ENCODE measurements at regions not wholly inside any gene's neighbourhood (a gene's known extent, or its start where the extent isn't known, plus 50 kb on each side); places are given as distances from the start of the nearest gene placed in this dataset.

DNA sequence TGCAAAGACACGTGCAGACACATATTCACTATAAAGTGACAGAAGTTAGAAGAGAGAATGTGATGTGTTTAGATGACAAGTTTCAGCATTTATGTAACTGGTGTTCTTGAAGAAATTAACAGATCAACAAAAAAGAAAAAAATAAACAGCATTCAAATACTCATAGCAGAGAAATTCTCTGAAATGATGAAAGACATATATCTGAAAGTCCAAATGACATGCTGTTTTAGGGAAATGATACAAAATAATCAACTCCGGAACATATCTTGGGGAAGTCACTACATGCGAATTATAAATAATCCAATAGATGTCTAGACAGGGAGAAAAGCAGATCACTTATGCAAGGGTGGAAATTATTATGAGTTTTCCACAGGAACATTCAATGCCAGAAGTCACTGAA, 146.0 kb downstream of the SPANXN4 start:
- H3K27ac ChIP-seq (ENCODE audit: low read depth, low read length), result no peak overlapping the region
- H3K79me2 ChIP-seq (ENCODE audit: insufficient read depth, low read length), result no peaks in the 10 kb centered on the region
- ATAC-seq, result no peak
- H3K36me3 ChIP-seq (ENCODE audit: control insufficient read depth in 1 of 2, insufficient read depth in 2 of 2, low read length in 2 of 2), result no peaks in the 10 kb centered on the region
- ChIA-PET CTCF (no interaction called here), RAD21 (ENCODE audit: low non-redundant PET in 1 of 2, low total read pairs in 2 of 2, uncharacterized antibody in 2 of 2, unreplicated experiment in 2 of 2) (no interaction called here), POLR2A (no interaction called here)
- H3K4me3 ChIP-seq (replicated peaks in 1 of 2; ENCODE audit: low read depth in 1 of 2, low read length in 2 of 2), result no peak overlapping the region
- no peak for DNase-seq (ENCODE audit: low read depth, low spot score)
- H2AFZ ChIP-seq (ENCODE audit: low read depth, low read length, poor library complexity, severe bottlenecking), result no peak overlapping the region
- no peaks in the 10 kb centered on the region for H3K4me1 ChIP-seq (ENCODE audit: control insufficient read depth in 1 of 2, insufficient read depth in 2 of 2, low read length in 2 of 2)
- no peaks in the 10 kb centered on the region for H3K9me3 ChIP-seq (ENCODE audit: control insufficient read depth in 1 of 2, insufficient read depth in 1 of 2, low read depth in 1 of 2, low read length in 2 of 2)
- TF ChIP-seq FOSL1 (IDR thresholded peaks at IDR 0.05; ENCODE audit: low read depth), result no peak
- no peak for TF ChIP-seq SRF (IDR thresholded peaks at IDR 0.05; ENCODE audit: low read depth)
- no peak for TF ChIP-seq POLR2AphosphoS5 (IDR thresholded peaks at IDR 0.05; ENCODE audit: low read depth, low read length)
- no peak for TF ChIP-seq JUND (IDR thresholded peaks at IDR 0.05)
- no peak for TF ChIP-seq CTCF (IDR thresholded peaks at IDR 0.05 in 2 of 3, conservative IDR thresholded peaks at IDR 0.05 in 1 of 3; ENCODE audit: borderline replicate concordance in 1 of 3, insufficient read depth in 1 of 3, low read depth in 2 of 3, low read length in 2 of 3)
- no peak for TF ChIP-seq POLR2A (IDR thresholded peaks at IDR 0.05; ENCODE audit: borderline replicate concordance, extremely low read depth, insufficient read depth, insufficient read length)
- no peak for TF ChIP-seq EGR1 (IDR thresholded peaks at IDR 0.05; ENCODE audit: low read depth)
- H3K4me2 ChIP-seq (ENCODE audit: low read length), result no peak overlapping the region
- H4K20me1 ChIP-seq (ENCODE audit: insufficient read depth), result no peaks in the 10 kb centered on the region
- no TSS peak for BruUV-seq (replicated peaks)
- no peak overlapping the region for H3K9ac ChIP-seq (ENCODE audit: low read length)
- no peaks in the 10 kb centered on the region for H3K27me3 ChIP-seq (ENCODE audit: insufficient read depth, low read length)
- intact Hi-C loops (cut with micrococcal nuclease), result no loop called here
- H3K9me2 ChIP-seq (ENCODE audit: insufficient read depth), result no peaks in the 10 kb centered on the region

- ATAC-seq, result no peak
- RAD21 ChIA-PET (ENCODE audit: low non-redundant PET in 1 of 2, low total read pairs in 2 of 2, uncharacterized antibody in 2 of 2, unreplicated experiment in 2 of 2), result no interaction called here
- no peaks in the 10 kb centered on the region for H4K20me1 ChIP-seq (ENCODE audit: insufficient read depth)
- DNase-seq (ENCODE audit: low read depth, low spot score), result no peak
- POLR2A ChIA-PET, result no interaction called here
- no peak overlapping the region for H3K4me2 ChIP-seq (ENCODE audit: low read length)
- H3K36me3 ChIP-seq (ENCODE audit: control insufficient read depth in 1 of 2, insufficient read depth in 2 of 2, low read length in 2 of 2), result no peaks in the 10 kb centered on the region
- CTCF ChIA-PET, result no interaction called here
- H3K9ac ChIP-seq (ENCODE audit: low read length), result no peak overlapping the region
- no peaks in the 10 kb centered on the region for H3K27me3 ChIP-seq (ENCODE audit: insufficient read depth, low read length)
- H3K27ac ChIP-seq (ENCODE audit: low read depth, low read length), result no peak overlapping the region
- H2AFZ ChIP-seq (ENCODE audit: low read depth, low read length, poor library complexity, severe bottlenecking), result no peak overlapping the region
- no peaks in the 10 kb centered on the region for H3K9me3 ChIP-seq (ENCODE audit: control insufficient read depth in 1 of 2, insufficient read depth in 1 of 2, low read depth in 1 of 2, low read length in 2 of 2)
- intact Hi-C loops (cut with micrococcal nuclease), result no loop called here
- no peaks in the 10 kb centered on the region for H3K9me2 ChIP-seq (ENCODE audit: insufficient read depth)
- H3K79me2 ChIP-seq (ENCODE audit: insufficient read depth, low read length), result no peaks in the 10 kb centered on the region
- no TSS peak for BruUV-seq (replicated peaks)
- H3K4me3 ChIP-seq (replicated peaks in 1 of 2; ENCODE audit: low read depth in 1 of 2, low read length in 2 of 2), result no peak overlapping the region
- H3K4me1 ChIP-seq (ENCODE audit: control insufficient read depth in 1 of 2, insufficient read depth in 2 of 2, low read length in 2 of 2), result no peaks in the 10 kb centered on the region
- no peak for TF ChIP-seq POLR2AphosphoS5 (IDR thresholded peaks at IDR 0.05; ENCODE audit: low read depth, low read length)
- TF ChIP-seq SRF (IDR thresholded peaks at IDR 0.05; ENCODE audit: low read depth), result no peak
- TF ChIP-seq FOSL1 (IDR thresholded peaks at IDR 0.05; ENCODE audit: low read depth), result no peak
- TF ChIP-seq, protein P1, sequence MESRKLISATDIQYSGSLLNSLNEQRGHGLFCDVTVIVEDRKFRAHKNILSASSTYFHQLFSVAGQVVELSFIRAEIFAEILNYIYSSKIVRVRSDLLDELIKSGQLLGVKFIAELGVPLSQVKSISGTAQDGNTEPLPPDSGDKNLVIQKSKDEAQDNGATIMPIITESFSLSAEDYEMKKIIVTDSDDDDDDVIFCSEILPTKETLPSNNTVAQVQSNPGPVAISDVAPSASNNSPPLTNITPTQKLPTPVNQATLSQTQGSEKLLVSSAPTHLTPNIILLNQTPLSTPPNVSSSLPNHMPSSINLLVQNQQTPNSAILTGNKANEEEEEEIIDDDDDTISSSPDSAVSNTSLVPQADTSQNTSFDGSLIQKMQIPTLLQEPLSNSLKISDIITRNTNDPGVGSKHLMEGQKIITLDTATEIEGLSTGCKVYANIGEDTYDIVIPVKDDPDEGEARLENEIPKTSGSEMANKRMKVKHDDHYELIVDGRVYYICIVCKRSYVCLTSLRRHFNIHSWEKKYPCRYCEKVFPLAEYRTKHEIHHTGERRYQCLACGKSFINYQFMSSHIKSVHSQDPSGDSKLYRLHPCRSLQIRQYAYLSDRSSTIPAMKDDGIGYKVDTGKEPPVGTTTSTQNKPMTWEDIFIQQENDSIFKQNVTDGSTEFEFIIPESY (IDR thresholded peaks at IDR 0.05; ENCODE audit: extremely low read depth, insufficient replicate concordance, low read length), result no peak
- no peak for TF ChIP-seq SP1 (IDR thresholded peaks at IDR 0.05; ENCODE audit: low read depth)
- TF ChIP-seq ZNF274 (IDR thresholded peaks at IDR 0.05; ENCODE audit: low read depth, low read length), result no peak
- no peak for TF ChIP-seq EZH2phosphoT487 (IDR thresholded peaks at IDR 0.05; ENCODE audit: borderline replicate concordance)
- TF ChIP-seq, protein P2, sequence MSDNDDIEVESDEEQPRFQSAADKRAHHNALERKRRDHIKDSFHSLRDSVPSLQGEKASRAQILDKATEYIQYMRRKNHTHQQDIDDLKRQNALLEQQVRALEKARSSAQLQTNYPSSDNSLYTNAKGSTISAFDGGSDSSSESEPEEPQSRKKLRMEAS (IDR thresholded peaks at IDR 0.05), result no peak
- no peak for TF ChIP-seq POLR2A (IDR thresholded peaks at IDR 0.05; ENCODE audit: borderline replicate concordance, extremely low read depth, insufficient read depth, insufficient read length)
- TF ChIP-seq, protein P3, sequence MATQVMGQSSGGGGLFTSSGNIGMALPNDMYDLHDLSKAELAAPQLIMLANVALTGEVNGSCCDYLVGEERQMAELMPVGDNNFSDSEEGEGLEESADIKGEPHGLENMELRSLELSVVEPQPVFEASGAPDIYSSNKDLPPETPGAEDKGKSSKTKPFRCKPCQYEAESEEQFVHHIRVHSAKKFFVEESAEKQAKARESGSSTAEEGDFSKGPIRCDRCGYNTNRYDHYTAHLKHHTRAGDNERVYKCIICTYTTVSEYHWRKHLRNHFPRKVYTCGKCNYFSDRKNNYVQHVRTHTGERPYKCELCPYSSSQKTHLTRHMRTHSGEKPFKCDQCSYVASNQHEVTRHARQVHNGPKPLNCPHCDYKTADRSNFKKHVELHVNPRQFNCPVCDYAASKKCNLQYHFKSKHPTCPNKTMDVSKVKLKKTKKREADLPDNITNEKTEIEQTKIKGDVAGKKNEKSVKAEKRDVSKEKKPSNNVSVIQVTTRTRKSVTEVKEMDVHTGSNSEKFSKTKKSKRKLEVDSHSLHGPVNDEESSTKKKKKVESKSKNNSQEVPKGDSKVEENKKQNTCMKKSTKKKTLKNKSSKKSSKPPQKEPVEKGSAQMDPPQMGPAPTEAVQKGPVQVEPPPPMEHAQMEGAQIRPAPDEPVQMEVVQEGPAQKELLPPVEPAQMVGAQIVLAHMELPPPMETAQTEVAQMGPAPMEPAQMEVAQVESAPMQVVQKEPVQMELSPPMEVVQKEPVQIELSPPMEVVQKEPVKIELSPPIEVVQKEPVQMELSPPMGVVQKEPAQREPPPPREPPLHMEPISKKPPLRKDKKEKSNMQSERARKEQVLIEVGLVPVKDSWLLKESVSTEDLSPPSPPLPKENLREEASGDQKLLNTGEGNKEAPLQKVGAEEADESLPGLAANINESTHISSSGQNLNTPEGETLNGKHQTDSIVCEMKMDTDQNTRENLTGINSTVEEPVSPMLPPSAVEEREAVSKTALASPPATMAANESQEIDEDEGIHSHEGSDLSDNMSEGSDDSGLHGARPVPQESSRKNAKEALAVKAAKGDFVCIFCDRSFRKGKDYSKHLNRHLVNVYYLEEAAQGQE (IDR thresholded peaks at IDR 0.05; ENCODE audit: low read depth), result no peak
- TF ChIP-seq EZH2 (IDR thresholded peaks at IDR 0.05), result no peak
Observed at GRCh38 chrX:143165778-143166177, 140.1 kb downstream of the SPANXN4 start.

Measured in HCT116 (cell line).